HEK293 (cell line): ENCODE measurements at regions not wholly inside any gene's neighbourhood (a gene's known extent, or its start where the extent isn't known, plus 50 kb on each side); places are given as distances from the start of the nearest gene placed in this dataset.

Source experiments
- CTCF ChIA-PET: fragments of 350-600 bp; formaldehyde crosslinking; extraction: SDS; loops from one replicate; lab custom pipeline; 2021; ENCODE audit warnings: antibody characterized with exemption; lab: Yijun Ruan, JAX
- POLR2A ChIA-PET: fragments of 300-600 bp; formaldehyde crosslinking; extraction: SDS; loops from one replicate; lab custom pipeline; 2020; ENCODE audit warnings: antibody characterized with exemption, inconsistent platforms; lab: Yijun Ruan, JAX
- H3K27ac ChIP-seq: fragments of 200-500 bp; sonication (Bioruptor generic); 2 replicates; pipeline ENCODE4 v1.5.1; 2014; ENCODE audit warnings: low read depth, low read length, control low read depth, inconsistent platforms; ENCODE audit errors: extremely low read depth
- H3K36me3 ChIP-seq, 2 experiments: fragments of 200-500 bp in 1 of 2; sonication (Bioruptor generic) in 1 of 2; 1 replicate in 1 of 2; 2 replicates in 1 of 2; pipeline ENCODE4 v1.5.1; 2014 to 2017; ENCODE audit warnings: inconsistent platforms in 2 of 2, low read length in 2 of 2; ENCODE audit not compliant: control insufficient read depth in 2 of 2, insufficient read depth in 1 of 2
- H3K4me1 ChIP-seq: fragments of 200-500 bp; sonication (Bioruptor generic); 2 replicates; pipeline ENCODE4 v1.5.1; 2014; ENCODE audit warnings: mild to moderate bottlenecking, low read length, inconsistent platforms; ENCODE audit not compliant: control insufficient read depth, insufficient read depth
- H3K4me3 ChIP-seq: 2 replicates; pipeline ENCODE4 v1.5.1; 2011; ENCODE audit warnings: low read depth, mild to moderate bottlenecking, control low read depth, low read length, moderate library complexity
- H3K9me3 ChIP-seq: fragments of 200-500 bp; sonication (Bioruptor generic); 2 replicates; pipeline ENCODE4 v1.5.1; 2014; ENCODE audit warnings: low read depth, low read length, inconsistent platforms; ENCODE audit not compliant: control insufficient read depth, insufficient read depth
- EGR2 ChIP-seq: fragments of 450-650 bp; formaldehyde crosslinking; IDR thresholded peaks from 2 replicates; pipeline ENCODE4 v1.5.1; 2016; ENCODE audit warnings: low read depth, missing biosample characterization, missing genetic modification characterization
- HOXA7 ChIP-seq: sonication (generic); formaldehyde crosslinking; IDR thresholded peaks from 2 replicates; pipeline ENCODE4 v1.8.1; 2022; ENCODE audit warnings: missing genetic modification reagents, borderline replicate concordance
- HOXD13 ChIP-seq: sonication (generic); formaldehyde crosslinking; IDR thresholded peaks from 2 replicates; pipeline ENCODE4 v1.8.0; 2022; ENCODE audit warnings: missing genetic modification reagents, borderline replicate concordance
- OSR2 ChIP-seq: fragments of 450-650 bp; formaldehyde crosslinking; IDR thresholded peaks from 2 replicates; pipeline ENCODE4 v1.5.1; 2016; ENCODE audit warnings: missing biosample characterization, missing genetic modification characterization
- PRDM1 ChIP-seq: fragments of 450-650 bp; formaldehyde crosslinking; IDR thresholded peaks from 2 replicates; pipeline ENCODE4; 2016; ENCODE audit warnings: missing biosample characterization, missing genetic modification characterization
- SALL2 ChIP-seq: fragments of 450-650 bp; formaldehyde crosslinking; IDR thresholded peaks from 2 replicates; pipeline ENCODE4 v1.5.0; 2017; ENCODE audit warnings: missing biosample characterization, mild to moderate bottlenecking, missing genetic modification characterization, borderline replicate concordance
- SP3 ChIP-seq: fragments of 450-650 bp; formaldehyde crosslinking; IDR thresholded peaks from 2 replicates; pipeline ENCODE4 v1.5.1; 2016; ENCODE audit warnings: missing biosample characterization, missing genetic modification characterization
- ZFP69B ChIP-seq: fragments of 450-650 bp; formaldehyde crosslinking; IDR thresholded peaks from 2 replicates; pipeline ENCODE4 v1.5.1; 2016; ENCODE audit warnings: missing biosample characterization, missing genetic modification characterization
- ZNF132 ChIP-seq: fragments of 450-650 bp; formaldehyde crosslinking; IDR thresholded peaks from 2 replicates; pipeline ENCODE4 v1.5.1; 2017; ENCODE audit warnings: missing biosample characterization, missing genetic modification characterization, borderline replicate concordance
- ZNF16 ChIP-seq: fragments of 450-650 bp; formaldehyde crosslinking; IDR thresholded peaks from 2 replicates; pipeline ENCODE4 v1.5.1; 2016; ENCODE audit warnings: low read depth, missing biosample characterization, missing genetic modification characterization
- ZNF175 ChIP-seq: fragments of 450-650 bp; formaldehyde crosslinking; IDR thresholded peaks from 2 replicates; pipeline ENCODE4 v1.5.1; 2016; ENCODE audit warnings: missing biosample characterization, missing genetic modification characterization
- ZNF404 ChIP-seq: fragments of 450-650 bp; formaldehyde crosslinking; IDR thresholded peaks from 2 replicates; pipeline ENCODE4 v1.5.1; 2017; ENCODE audit warnings: missing biosample characterization, missing genetic modification characterization
- ZNF473 ChIP-seq: fragments of 450-650 bp; formaldehyde crosslinking; IDR thresholded peaks from 2 replicates; pipeline ENCODE4 v1.5.1; 2017; ENCODE audit warnings: missing biosample characterization, missing genetic modification characterization
- ZNF501 ChIP-seq: fragments of 450-650 bp; formaldehyde crosslinking; IDR thresholded peaks from 2 replicates; pipeline ENCODE4 v1.5.1; 2016; ENCODE audit warnings: missing biosample characterization, missing genetic modification characterization
- ZNF558 ChIP-seq: fragments of 450-650 bp; formaldehyde crosslinking; IDR thresholded peaks from 2 replicates; pipeline ENCODE4 v1.5.1; 2016; ENCODE audit warnings: missing biosample characterization, missing genetic modification characterization
- ZNF560 ChIP-seq: fragments of 450-650 bp; formaldehyde crosslinking; IDR thresholded peaks from 2 replicates; pipeline ENCODE4 v1.5.1; 2017; ENCODE audit warnings: missing biosample characterization, missing genetic modification characterization, borderline replicate concordance
- ZNF701 ChIP-seq: fragments of 450-650 bp; formaldehyde crosslinking; IDR thresholded peaks from 2 replicates; pipeline ENCODE4 v1.5.1; 2016; ENCODE audit warnings: missing biosample characterization, missing genetic modification characterization
- ZNF747 ChIP-seq: fragments of 450-650 bp; formaldehyde crosslinking; IDR thresholded peaks from 2 replicates; pipeline ENCODE4 v1.5.1; 2016; ENCODE audit warnings: missing biosample characterization, missing genetic modification characterization
- TF ChIP-seq, protein P1 (sequence below): fragments of 450-650 bp; formaldehyde crosslinking; IDR thresholded peaks from 2 replicates; pipeline ENCODE4 v1.5.1; 2016; ENCODE audit warnings: missing biosample characterization, missing genetic modification characterization, borderline replicate concordance
- TF ChIP-seq, protein P2 (sequence below): sonication (generic); formaldehyde crosslinking; IDR thresholded peaks from 2 replicates; pipeline ENCODE4 v1.8.1; 2022; ENCODE audit warnings: mild to moderate bottlenecking, moderate library complexity, missing genetic modification reagents
- TF ChIP-seq, protein P3 (sequence below): fragments of 450-650 bp; formaldehyde crosslinking; IDR thresholded peaks from 2 replicates; pipeline ENCODE4 v1.5.1; 2016; ENCODE audit warnings: missing biosample characterization, missing genetic modification characterization
- TF ChIP-seq, protein P4 (sequence below): fragments of 450-650 bp; formaldehyde crosslinking; conservative IDR thresholded peaks from 2 replicates; pipeline ENCODE4 v1.5.1; 2016; ENCODE audit warnings: low read depth, missing biosample characterization, missing genetic modification characterization

DNA sequence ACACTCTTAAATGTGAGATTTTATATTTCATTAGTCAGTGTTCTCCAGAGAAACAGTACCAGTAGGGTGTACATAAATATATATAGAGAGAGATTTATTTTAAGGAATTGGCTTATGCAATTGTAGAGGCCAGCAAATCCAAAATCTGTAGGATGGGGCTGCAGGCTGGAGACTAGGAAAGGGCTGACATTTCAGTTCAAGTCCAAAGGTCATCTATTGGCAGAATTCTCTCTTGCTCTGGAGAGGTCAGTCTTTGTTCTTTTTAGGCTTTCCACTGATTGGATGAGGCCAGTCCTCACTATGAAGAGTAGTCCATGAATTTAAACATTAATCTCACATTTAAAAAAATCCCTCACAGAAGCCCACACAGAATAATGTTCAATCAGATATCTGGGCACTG lies 170.8 kb upstream of the NCKAP5 start (continued):
- no peak for TF ChIP-seq ZNF558 (tag by site-specific recombination)
- no peak for TF ChIP-seq ZNF560 (tag by site-specific recombination)
- TF ChIP-seq, all 188 proteins: peak for 0

DNA sequence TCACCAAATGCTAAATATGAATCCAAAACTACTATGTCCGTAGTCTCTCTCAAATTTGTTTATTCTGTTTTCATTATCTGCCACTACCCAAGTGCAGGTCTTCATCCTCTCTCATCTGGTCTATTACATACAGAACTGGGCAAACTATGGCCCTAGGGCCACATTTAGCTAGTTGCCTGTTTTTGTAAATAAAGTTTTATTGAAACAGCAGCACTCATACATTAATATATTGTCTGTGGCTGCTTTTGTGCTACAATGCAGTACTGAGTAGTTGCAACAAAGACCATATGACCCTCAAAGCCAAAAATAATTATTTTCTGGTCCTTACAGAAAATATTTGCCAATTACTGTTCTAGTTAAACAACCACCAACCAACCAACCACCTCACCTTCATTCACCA lies 172.2 kb upstream of the NCKAP5 start:
- CTCF ChIA-PET, result no interaction called here
- Histone ChIP-seq H3K4me3 (no peak overlapping the region), H3K27ac (no peak overlapping the region), H3K9me3 (no peaks in the 10 kb centered on the region), H3K4me1 (no peaks in the 10 kb centered on the region)
- TF ChIP-seq ZNF16 (tag by site-specific recombination), result no peak
- TF ChIP-seq SALL2, result no peak
- no peak for TF ChIP-seq HOXD13 (CRISPR knock-in tag)
- TF ChIP-seq EGR2 (tag by site-specific recombination), result no peak
- no peak for TF ChIP-seq ZNF132 (tag by site-specific recombination)
- TF ChIP-seq, protein P1, sequence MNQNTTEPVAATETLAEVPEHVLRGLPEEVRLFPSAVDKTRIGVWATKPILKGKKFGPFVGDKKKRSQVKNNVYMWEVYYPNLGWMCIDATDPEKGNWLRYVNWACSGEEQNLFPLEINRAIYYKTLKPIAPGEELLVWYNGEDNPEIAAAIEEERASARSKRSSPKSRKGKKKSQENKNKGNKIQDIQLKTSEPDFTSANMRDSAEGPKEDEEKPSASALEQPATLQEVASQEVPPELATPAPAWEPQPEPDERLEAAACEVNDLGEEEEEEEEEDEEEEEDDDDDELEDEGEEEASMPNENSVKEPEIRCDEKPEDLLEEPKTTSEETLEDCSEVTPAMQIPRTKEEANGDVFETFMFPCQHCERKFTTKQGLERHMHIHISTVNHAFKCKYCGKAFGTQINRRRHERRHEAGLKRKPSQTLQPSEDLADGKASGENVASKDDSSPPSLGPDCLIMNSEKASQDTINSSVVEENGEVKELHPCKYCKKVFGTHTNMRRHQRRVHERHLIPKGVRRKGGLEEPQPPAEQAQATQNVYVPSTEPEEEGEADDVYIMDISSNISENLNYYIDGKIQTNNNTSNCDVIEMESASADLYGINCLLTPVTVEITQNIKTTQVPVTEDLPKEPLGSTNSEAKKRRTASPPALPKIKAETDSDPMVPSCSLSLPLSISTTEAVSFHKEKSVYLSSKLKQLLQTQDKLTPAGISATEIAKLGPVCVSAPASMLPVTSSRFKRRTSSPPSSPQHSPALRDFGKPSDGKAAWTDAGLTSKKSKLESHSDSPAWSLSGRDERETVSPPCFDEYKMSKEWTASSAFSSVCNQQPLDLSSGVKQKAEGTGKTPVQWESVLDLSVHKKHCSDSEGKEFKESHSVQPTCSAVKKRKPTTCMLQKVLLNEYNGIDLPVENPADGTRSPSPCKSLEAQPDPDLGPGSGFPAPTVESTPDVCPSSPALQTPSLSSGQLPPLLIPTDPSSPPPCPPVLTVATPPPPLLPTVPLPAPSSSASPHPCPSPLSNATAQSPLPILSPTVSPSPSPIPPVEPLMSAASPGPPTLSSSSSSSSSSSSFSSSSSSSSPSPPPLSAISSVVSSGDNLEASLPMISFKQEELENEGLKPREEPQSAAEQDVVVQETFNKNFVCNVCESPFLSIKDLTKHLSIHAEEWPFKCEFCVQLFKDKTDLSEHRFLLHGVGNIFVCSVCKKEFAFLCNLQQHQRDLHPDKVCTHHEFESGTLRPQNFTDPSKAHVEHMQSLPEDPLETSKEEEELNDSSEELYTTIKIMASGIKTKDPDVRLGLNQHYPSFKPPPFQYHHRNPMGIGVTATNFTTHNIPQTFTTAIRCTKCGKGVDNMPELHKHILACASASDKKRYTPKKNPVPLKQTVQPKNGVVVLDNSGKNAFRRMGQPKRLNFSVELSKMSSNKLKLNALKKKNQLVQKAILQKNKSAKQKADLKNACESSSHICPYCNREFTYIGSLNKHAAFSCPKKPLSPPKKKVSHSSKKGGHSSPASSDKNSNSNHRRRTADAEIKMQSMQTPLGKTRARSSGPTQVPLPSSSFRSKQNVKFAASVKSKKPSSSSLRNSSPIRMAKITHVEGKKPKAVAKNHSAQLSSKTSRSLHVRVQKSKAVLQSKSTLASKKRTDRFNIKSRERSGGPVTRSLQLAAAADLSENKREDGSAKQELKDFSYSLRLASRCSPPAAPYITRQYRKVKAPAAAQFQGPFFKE (tag by site-specific recombination), result no peak
- no peak for TF ChIP-seq HOXA7
- TF ChIP-seq ZNF747 (tag by site-specific recombination), result no peak
- TF ChIP-seq ZNF473 (tag by site-specific recombination), result no peak
- no peak for TF ChIP-seq ZFP69B
- TF ChIP-seq ZNF175, result no peak
- TF ChIP-seq, protein P2, sequence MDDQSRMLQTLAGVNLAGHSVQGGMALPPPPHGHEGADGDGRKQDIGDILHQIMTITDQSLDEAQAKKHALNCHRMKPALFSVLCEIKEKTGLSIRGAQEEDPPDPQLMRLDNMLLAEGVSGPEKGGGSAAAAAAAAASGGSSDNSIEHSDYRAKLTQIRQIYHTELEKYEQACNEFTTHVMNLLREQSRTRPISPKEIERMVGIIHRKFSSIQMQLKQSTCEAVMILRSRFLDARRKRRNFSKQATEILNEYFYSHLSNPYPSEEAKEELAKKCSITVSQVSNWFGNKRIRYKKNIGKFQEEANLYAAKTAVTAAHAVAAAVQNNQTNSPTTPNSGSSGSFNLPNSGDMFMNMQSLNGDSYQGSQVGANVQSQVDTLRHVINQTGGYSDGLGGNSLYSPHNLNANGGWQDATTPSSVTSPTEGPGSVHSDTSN (CRISPR knock-in tag), result no peak
- TF ChIP-seq OSR2 (tag by site-specific recombination), result no peak
- no peak for TF ChIP-seq PRDM1 (tag by site-specific recombination)
- TF ChIP-seq ZNF404, result no peak
- no peak for TF ChIP-seq ZNF501 (tag by site-specific recombination)
- TF ChIP-seq ZNF701 (tag by site-specific recombination), result no peak
- TF ChIP-seq, protein P3, sequence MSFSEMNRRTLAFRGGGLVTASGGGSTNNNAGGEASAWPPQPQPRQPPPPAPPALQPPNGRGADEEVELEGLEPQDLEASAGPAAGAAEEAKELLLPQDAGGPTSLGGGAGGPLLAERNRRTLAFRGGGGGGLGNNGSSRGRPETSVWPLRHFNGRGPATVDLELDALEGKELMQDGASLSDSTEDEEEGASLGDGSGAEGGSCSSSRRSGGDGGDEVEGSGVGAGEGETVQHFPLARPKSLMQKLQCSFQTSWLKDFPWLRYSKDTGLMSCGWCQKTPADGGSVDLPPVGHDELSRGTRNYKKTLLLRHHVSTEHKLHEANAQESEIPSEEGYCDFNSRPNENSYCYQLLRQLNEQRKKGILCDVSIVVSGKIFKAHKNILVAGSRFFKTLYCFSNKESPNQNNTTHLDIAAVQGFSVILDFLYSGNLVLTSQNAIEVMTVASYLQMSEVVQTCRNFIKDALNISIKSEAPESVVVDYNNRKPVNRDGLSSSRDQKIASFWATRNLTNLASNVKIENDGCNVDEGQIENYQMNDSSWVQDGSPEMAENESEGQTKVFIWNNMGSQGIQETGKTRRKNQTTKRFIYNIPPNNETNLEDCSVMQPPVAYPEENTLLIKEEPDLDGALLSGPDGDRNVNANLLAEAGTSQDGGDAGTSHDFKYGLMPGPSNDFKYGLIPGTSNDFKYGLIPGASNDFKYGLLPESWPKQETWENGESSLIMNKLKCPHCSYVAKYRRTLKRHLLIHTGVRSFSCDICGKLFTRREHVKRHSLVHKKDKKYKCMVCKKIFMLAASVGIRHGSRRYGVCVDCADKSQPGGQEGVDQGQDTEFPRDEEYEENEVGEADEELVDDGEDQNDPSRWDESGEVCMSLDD (tag by site-specific recombination), result no peak
- no peak for TF ChIP-seq SP3 (tag by site-specific recombination)
- TF ChIP-seq, protein P4, sequence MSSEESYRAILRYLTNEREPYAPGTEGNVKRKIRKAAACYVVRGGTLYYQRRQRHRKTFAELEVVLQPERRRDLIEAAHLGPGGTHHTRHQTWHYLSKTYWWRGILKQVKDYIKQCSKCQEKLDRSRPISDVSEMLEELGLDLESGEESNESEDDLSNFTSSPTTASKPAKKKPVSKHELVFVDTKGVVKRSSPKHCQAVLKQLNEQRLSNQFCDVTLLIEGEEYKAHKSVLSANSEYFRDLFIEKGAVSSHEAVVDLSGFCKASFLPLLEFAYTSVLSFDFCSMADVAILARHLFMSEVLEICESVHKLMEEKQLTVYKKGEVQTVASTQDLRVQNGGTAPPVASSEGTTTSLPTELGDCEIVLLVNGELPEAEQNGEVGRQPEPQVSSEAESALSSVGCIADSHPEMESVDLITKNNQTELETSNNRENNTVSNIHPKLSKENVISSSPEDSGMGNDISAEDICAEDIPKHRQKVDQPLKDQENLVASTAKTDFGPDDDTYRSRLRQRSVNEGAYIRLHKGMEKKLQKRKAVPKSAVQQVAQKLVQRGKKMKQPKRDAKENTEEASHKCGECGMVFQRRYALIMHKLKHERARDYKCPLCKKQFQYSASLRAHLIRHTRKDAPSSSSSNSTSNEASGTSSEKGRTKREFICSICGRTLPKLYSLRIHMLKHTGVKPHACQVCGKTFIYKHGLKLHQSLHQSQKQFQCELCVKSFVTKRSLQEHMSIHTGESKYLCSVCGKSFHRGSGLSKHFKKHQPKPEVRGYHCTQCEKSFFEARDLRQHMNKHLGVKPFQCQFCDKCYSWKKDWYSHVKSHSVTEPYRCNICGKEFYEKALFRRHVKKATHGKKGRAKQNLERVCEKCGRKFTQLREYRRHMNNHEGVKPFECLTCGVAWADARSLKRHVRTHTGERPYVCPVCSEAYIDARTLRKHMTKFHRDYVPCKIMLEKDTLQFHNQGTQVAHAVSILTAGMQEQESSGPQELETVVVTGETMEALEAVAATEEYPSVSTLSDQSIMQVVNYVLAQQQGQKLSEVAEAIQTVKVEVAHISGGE (tag by site-specific recombination), result no peak
- TF ChIP-seq, all 188 proteins: peak for 0
- no peaks in the 10 kb centered on the region for H3K36me3 ChIP-seq
- POLR2A ChIA-PET, result no interaction called here
